AG10803 (cell line): ENCODE measurements at regions not wholly inside any gene's neighbourhood (a gene's known extent, or its start where the extent isn't known, plus 50 kb on each side); places are given as distances from the start of the nearest gene placed in this dataset.

ENCODE experiments used
- DNase-seq: peaks from one replicate; pipeline ENCODE4 v3.0.0; 2010; ENCODE audit warnings: low read depth
- H3K4me3 ChIP-seq: 2 replicates; pipeline ENCODE4 v1.5.1; 2011; ENCODE audit warnings: mild to moderate bottlenecking, low read length, control low read depth
- CTCF ChIP-seq: conservative IDR thresholded peaks from 2 replicates; pipeline ENCODE4 v1.5.1; 2011; ENCODE audit warnings: mild to moderate bottlenecking, low read length, control low read depth, inconsistent platforms

GRCh38 chr5:87954121-87954520, 314.5 kb downstream of the TMEM161B start:
- TF ChIP-seq CTCF: no peak
- no peak for DNase-seq
- no peak overlapping the region for H3K4me3 ChIP-seq

GRCh38 chr5:87951661-87952060, 317.0 kb downstream of the TMEM161B start:
- DNase-seq: no peak
- TF ChIP-seq CTCF: no peak
- H3K4me3 ChIP-seq: no peak overlapping the region

- H3K4me3 ChIP-seq: no peak overlapping the region
- DNase-seq: no peak
- TF ChIP-seq CTCF: no peak
These were observed 318.7 kb downstream of the TMEM161B start for GRCh38 chr5:87949676-87950631.

GRCh38 chr5:87948486-87948885, 320.2 kb downstream of the TMEM161B start:
- H3K4me3 ChIP-seq: no peak overlapping the region
- no peak for TF ChIP-seq CTCF
- no peak for DNase-seq

- no peak overlapping the region for H3K4me3 ChIP-seq
- no peak for DNase-seq
- TF ChIP-seq CTCF: no peak
These were observed 322.4 kb downstream of the TMEM161B start for GRCh38 chr5:87946271-87946670.

GRCh38 chr5:87945286-87945650, 323.4 kb downstream of the TMEM161B start:
- DNase-seq: no peak
- no peak overlapping the region for H3K4me3 ChIP-seq
- no peak for TF ChIP-seq CTCF

GRCh38 chr5:87944553-87945285, 323.9 kb downstream of the TMEM161B start:
- no peak overlapping the region for H3K4me3 ChIP-seq
- DNase-seq: no peak
- TF ChIP-seq CTCF: no peak
